GM10248 (cell line): ENCODE measurements at regions not wholly inside any gene's neighbourhood (a gene's known extent, or its start where the extent isn't known, plus 50 kb on each side); places are given as distances from the start of the nearest gene placed in this dataset.

ENCODE experiments used
- CTCF ChIA-PET: fragments of 300-600 bp; sonication (Branson Sonifier 250); formaldehyde crosslinking; extraction: SDS; loops from one replicate; lab custom pipeline; 2021; ENCODE audit warnings: antibody characterized with exemption; lab: Yijun Ruan, JAX
- POLR2A ChIA-PET: fragments of 350-650 bp; sonication (Branson Sonifier 250); formaldehyde crosslinking; extraction: SDS; loops from one replicate; lab custom pipeline; 2020; ENCODE audit warnings: antibody characterized with exemption; lab: Yijun Ruan, JAX
- DNase-seq: peaks from one replicate; pipeline ENCODE4 v3.0.0; 2012; ENCODE audit errors: extremely low spot score
- TF ChIP-seq, protein P1 (sequence below): IDR thresholded peaks from 2 replicates; pipeline ENCODE4 v1.5.1; 2012; ENCODE audit warnings: mild to moderate bottlenecking, low read depth; ENCODE audit errors: extremely low read depth, missing control alignments, control extremely low read depth

DNA sequence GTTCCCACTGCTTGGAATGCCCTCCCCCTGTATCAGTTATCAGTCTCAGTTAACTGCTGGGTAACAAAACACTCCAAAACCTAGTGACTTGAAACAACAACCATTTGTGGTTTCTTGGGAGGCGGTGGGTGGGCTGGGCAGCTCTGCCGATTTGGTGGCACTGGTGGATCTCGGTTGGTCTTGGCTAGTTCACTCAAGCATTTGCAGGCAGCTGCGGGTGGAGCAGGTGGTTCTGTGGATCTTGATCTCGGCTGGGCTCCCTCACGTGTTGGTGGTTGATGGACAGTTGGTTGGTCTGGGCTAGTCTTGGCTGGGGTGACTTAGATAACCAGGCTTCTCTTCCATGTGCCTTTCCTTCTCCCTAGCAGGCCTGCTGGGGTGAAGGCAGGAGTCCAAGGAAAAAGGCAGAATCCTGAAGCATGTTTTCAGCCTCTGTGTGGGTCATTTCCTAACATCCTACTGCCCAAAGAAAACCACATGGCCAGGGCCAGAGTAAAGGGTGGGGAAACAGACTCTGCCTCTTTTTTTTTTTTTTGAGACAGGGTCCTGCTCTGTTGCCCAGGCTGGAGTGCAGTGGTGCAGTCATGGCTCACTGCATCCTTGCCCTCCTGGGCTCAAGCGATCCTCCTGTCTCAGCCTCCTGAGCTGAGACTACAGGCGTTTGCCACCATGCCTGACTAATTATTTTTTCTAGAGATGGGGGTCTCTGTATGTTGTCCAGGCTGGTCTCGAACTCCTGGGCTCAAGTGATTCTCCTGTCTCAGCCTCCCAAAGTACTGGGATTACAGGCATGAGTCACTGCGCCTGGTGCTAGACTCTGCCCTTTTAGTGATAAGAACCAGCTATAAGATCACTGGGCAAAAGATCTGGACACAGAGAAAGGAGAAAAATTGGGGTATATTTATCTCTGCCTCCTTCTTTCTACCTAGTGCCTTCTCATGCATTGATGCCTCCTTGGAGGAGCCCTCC, 183.7 kb downstream of the RGS3 start:
- ChIA-PET CTCF (interaction anchor here (1.0 to 5.3 kb wide), 4 partner anchors 10 to 56 kb away, joined by 3 to 40 read pairs (median 4); no protein-coding TSS in a partner anchor), POLR2A (no interaction called here)
- TF ChIP-seq, protein P1, sequence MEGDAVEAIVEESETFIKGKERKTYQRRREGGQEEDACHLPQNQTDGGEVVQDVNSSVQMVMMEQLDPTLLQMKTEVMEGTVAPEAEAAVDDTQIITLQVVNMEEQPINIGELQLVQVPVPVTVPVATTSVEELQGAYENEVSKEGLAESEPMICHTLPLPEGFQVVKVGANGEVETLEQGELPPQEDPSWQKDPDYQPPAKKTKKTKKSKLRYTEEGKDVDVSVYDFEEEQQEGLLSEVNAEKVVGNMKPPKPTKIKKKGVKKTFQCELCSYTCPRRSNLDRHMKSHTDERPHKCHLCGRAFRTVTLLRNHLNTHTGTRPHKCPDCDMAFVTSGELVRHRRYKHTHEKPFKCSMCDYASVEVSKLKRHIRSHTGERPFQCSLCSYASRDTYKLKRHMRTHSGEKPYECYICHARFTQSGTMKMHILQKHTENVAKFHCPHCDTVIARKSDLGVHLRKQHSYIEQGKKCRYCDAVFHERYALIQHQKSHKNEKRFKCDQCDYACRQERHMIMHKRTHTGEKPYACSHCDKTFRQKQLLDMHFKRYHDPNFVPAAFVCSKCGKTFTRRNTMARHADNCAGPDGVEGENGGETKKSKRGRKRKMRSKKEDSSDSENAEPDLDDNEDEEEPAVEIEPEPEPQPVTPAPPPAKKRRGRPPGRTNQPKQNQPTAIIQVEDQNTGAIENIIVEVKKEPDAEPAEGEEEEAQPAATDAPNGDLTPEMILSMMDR, result no peak
- no peak for DNase-seq

DNA sequence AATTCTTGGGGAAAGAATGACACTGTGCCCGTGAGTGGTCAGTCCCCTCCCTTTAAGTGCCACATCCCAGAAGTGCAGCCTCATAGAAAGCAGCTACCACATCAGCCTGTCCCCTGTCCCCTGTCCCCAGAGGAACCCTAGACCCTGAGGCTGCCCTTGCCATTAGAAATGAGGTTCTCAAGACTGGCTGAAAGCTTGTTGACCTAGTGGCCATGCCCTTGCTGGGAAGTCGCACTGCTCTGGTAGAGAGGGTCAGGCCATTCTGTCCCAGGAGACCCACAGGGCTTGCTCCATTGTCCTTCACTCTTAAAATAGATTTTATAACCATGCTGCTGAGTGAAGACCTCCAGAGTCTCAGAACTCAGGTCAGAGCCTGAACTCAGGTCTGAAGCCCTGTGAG, 184.5 kb downstream of the RGS3 start:
- DNase-seq, result no peak
- POLR2A ChIA-PET, result no interaction called here
- CTCF ChIA-PET, result interaction anchor here (1.0 to 5.3 kb wide), 3 partner anchors 9 to 17 kb away, joined by 3 to 40 read pairs (median 4); no protein-coding TSS in a partner anchor
- TF ChIP-seq, protein P1, result no peak

DNA sequence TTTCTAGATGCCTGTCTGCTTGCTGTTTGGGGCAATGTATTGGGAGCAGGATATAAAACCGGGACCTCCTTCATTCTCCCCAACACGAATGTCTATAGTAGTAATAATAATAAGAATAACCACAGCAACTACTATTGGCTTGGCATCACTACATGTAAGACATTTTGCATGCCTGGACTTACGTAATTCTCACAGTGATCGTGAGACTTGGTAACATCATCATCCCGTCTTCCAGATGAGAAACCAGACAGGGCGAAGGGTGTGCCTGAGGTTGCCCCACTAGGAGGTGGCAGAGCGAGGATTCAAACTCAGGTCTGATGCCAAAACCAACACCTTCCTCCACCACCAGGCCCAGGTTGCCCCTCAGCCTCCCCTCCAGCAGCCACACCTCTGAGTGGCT, 185.1 kb downstream of the RGS3 start:
- ChIA-PET CTCF (interaction anchor here (1.0 to 5.3 kb wide), 2 partner anchors 8 to 18 kb away, joined by 3 to 40 read pairs; no protein-coding TSS in a partner anchor), POLR2A (no interaction called here)

DNA sequence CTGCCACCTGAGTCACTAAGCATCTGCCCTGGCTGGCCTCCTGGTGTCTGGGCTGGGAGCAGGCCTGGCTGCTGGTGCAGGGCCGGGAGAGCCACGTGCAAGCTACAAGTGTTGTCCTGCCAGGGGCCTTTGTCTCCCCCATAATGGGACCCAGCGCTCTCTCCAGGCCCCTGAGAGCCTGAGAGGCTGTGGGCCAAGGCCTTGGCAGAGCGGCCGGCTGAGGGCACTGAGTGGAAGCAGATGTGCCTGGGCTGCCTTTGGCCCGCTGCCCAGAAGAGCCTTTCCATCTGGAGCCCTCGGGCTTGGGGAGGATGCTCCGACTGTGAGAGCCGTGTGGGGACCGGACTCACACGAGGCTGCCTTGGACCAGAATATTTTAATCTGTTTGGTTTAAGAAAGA, 185.5 kb downstream of the RGS3 start:
- TF ChIP-seq, protein P1, result no peak
- no peak for DNase-seq
- CTCF ChIA-PET, result interaction anchor here (1.5 to 2.6 kb wide), 3 partner anchors 9 to 203 kb away, joined by 4 to 14 read pairs (median 6); no protein-coding TSS in a partner anchor
- POLR2A ChIA-PET, result no interaction called here

More for the DNA sequence above, 185.1 kb downstream of the RGS3 start:
- TF ChIP-seq, protein P1, result no peak
- no peak for DNase-seq

DNA sequence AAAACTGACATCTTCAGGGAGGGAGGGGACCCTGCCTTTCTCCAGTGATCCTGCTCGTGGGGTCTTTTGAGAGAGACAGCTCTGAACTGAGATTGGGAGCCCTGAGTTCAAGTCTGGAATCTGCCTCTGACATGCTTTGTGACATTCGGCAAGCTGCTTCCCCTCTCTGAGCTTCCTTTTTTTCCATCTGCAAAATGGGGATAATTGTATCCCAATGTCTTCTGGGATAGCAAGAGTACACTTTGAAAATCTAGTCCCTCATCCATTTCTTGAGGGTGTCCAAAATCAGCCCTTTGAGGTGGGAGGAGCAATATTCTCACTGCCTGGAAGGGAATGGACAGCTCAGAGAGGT, 186.3 kb downstream of the RGS3 start:
- POLR2A ChIA-PET, result no interaction called here
- CTCF ChIA-PET, result interaction anchor here (1.2 to 2.6 kb wide), 5 partner anchors 8 to 203 kb away, joined by 3 to 14 read pairs (median 4); no protein-coding TSS in a partner anchor
- DNase-seq, result no peak
- TF ChIP-seq, protein P1, result no peak
